ENCODE measurements at regions not wholly inside any gene's neighbourhood (a gene's known extent, or its start where the extent isn't known, plus 50 kb on each side); places are given as distances from the start of the nearest gene placed in this dataset.

DNA sequence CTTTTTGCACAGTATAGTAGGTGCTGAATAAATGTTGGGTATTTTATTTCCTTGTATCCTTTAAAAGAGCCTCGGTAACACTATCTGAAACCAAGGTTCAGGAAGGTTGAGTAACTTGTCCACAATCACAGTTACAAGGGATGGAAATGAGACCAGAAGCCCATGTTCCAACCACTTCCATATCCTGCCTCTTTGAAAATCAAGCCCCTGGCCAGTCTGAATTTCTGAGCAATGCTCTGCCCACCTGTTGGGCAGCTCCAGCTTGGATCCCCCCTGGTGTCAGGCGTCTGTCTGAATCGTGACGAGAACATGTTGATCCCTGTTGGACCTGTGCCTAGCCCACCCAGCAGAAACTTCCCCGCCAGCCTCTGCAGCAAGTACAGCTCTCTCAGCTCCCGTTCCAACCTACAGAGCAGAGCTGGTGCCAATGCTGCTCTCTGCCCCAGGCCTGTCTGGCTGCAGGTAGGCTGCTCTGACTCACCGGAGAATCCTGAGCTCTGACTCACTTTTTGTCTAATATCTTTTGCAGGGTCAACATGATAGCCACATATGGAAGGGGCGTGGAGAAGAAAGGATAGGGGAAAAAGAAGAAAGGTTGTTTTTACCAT is 595.5 kb downstream of the INHBA start:
- Mint-ChIP-seq H3K9me3 (peaks cover 4 to 10% of the 10 kb centered on the region in 2 donors), H3K27ac (no peak overlapping the region), H3K36me3 (no peaks in the 10 kb centered on the region), H3K4me3 (no peak overlapping the region), H3K4me1 (no peaks in the 10 kb centered on the region), H3K27me3 (ENCODE audit: low read depth in 2 of 2) (no peaks in the 10 kb centered on the region)
- WGBS (ENCODE audit: insufficient coverage) = 85% methylated on average over 8 of the region's 8 CpGs
- TF ChIP-seq, protein P1, sequence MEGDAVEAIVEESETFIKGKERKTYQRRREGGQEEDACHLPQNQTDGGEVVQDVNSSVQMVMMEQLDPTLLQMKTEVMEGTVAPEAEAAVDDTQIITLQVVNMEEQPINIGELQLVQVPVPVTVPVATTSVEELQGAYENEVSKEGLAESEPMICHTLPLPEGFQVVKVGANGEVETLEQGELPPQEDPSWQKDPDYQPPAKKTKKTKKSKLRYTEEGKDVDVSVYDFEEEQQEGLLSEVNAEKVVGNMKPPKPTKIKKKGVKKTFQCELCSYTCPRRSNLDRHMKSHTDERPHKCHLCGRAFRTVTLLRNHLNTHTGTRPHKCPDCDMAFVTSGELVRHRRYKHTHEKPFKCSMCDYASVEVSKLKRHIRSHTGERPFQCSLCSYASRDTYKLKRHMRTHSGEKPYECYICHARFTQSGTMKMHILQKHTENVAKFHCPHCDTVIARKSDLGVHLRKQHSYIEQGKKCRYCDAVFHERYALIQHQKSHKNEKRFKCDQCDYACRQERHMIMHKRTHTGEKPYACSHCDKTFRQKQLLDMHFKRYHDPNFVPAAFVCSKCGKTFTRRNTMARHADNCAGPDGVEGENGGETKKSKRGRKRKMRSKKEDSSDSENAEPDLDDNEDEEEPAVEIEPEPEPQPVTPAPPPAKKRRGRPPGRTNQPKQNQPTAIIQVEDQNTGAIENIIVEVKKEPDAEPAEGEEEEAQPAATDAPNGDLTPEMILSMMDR (IDR thresholded peaks at IDR 0.05) = no peak
- Histone ChIP-seq H3K9me3 (ENCODE audit: control insufficient read depth, insufficient read depth, low read length) (peaks cover 2% of the 10 kb centered on the region), H3K27me3 (ENCODE audit: control insufficient read depth, insufficient read depth, low read length) (no peaks in the 10 kb centered on the region), H3K36me3 (ENCODE audit: control insufficient read depth, insufficient read depth, low read length) (no peaks in the 10 kb centered on the region), H3K4me3 (ENCODE audit: low read length) (no peak overlapping the region), H3K4me1 (ENCODE audit: control insufficient read depth, insufficient read depth, low read length) (no peaks in the 10 kb centered on the region), H3K27ac (ENCODE audit: low read length) (no peak overlapping the region)
- no peak for ATAC-seq
- DNase-seq = no peak
- intact Hi-C loops (cut with micrococcal nuclease) = no loop called here

DNA sequence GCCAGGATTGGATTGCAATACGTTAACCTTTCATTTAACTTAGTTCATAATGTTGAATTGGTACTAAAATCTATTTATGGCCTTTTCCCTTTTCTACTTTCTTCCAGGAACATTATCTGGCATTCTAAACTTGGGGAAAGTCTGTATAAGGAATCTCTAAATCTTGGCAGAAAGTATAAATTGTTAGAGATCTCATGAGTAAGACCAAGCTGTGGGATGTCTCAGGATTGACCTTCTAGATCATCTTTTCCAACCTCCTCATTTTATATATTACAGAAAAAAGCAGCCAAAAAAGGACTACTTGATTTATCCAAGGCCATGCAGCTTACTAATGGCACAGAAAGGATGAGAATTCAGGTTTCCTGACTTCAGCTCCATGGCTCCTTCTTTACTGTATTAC is 598.3 kb downstream of the INHBA start:
- intact Hi-C loops (cut with micrococcal nuclease) = no loop called here
- no peak for DNase-seq
- no peak overlapping the region for H3K27ac ChIP-seq (ENCODE audit: low read length)
- Mint-ChIP-seq H3K27me3 (ENCODE audit: low read depth in 2 of 2) (no peaks in the 10 kb centered on the region), H3K36me3 (no peaks in the 10 kb centered on the region), H3K27ac (no peak overlapping the region), H3K4me3 (no peak overlapping the region), H3K9me3 (peaks cover 10 to 18% of the 10 kb centered on the region in 2 donors), H3K4me1 (no peaks in the 10 kb centered on the region)
- no peaks in the 10 kb centered on the region for H3K27me3 ChIP-seq (ENCODE audit: control insufficient read depth, insufficient read depth, low read length)
- H3K4me3 ChIP-seq (ENCODE audit: low read length) = no peak overlapping the region
- no peak for ATAC-seq
- no CpG with 5 or more reads among the region's 1 CpG for WGBS (ENCODE audit: insufficient coverage)
- H3K4me1 ChIP-seq (ENCODE audit: control insufficient read depth, insufficient read depth, low read length) = no peaks in the 10 kb centered on the region
- TF ChIP-seq, protein P1 (IDR thresholded peaks at IDR 0.05) = no peak
- no peaks in the 10 kb centered on the region for H3K36me3 ChIP-seq (ENCODE audit: control insufficient read depth, insufficient read depth, low read length)
- H3K9me3 ChIP-seq (ENCODE audit: control insufficient read depth, insufficient read depth, low read length) = peaks cover 2% of the 10 kb centered on the region

DNA sequence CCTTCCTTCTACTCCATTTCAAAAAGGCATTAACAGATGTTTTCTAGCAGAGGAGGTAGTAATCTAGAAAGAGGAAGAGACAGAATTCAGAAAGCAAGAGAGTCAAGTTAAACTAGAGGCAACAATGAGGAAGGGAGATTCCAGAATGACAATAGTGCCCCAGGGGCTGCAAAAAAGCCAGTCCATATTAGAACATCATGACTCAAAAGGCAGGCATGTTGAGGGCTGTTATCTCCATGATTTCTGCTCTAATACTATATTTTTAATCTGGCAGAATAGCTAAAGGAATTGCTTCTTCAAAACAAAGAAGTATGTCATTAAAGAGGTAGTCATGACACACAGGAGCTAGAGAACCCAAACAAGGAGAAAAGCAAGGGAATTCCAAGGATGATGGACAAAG is 599.6 kb downstream of the INHBA start:
- H3K27me3 Mint-ChIP-seq (ENCODE audit: low read depth in 2 of 2) = no peaks in the 10 kb centered on the region
- Histone ChIP-seq H3K9me3 (ENCODE audit: control insufficient read depth, insufficient read depth, low read length) (peaks cover 2% of the 10 kb centered on the region), H3K4me1 (ENCODE audit: control insufficient read depth, insufficient read depth, low read length) (no peaks in the 10 kb centered on the region), H3K27me3 (ENCODE audit: control insufficient read depth, insufficient read depth, low read length) (no peaks in the 10 kb centered on the region), H3K4me3 (ENCODE audit: low read length) (no peak overlapping the region), H3K27ac (ENCODE audit: low read length) (no peak overlapping the region), H3K36me3 (ENCODE audit: control insufficient read depth, insufficient read depth, low read length) (no peaks in the 10 kb centered on the region)
- H3K4me1 Mint-ChIP-seq = no peaks in the 10 kb centered on the region
- intact Hi-C loops (cut with micrococcal nuclease) = no loop called here
- no peak overlapping the region for H3K4me3 Mint-ChIP-seq
- no peak for ATAC-seq
- peaks cover 16 to 20% of the 10 kb centered on the region in 2 donors for H3K9me3 Mint-ChIP-seq
- DNase-seq = no peak
- H3K27ac Mint-ChIP-seq = no peak overlapping the region
- H3K36me3 Mint-ChIP-seq = no peaks in the 10 kb centered on the region
- TF ChIP-seq, protein P1 (IDR thresholded peaks at IDR 0.05) = no peak

DNA sequence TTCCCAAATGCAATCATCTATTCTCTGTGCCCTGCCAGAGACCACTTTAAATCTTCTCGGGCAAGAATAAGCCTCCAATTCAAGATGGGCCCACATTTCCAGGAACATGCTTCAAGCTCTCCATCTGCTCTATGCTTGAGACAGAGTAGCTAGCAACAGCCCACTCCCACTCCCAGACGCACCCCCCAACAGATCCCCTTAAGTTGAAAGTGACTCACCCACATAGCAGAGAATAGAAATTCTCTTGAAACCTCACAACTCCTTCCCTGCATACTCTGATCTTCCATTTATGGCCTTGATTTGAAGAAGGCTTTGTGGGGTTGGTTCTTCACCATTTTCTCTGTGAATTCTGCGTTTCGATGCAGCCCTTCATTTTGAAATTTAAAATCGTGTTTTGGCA is 604.0 kb downstream of the INHBA start:
- 72% methylated on average over 5 of the region's 5 CpGs for WGBS (ENCODE audit: insufficient coverage)
- H3K4me1 Mint-ChIP-seq = no peaks in the 10 kb centered on the region
- Histone ChIP-seq H3K4me1 (ENCODE audit: control insufficient read depth, insufficient read depth, low read length) (no peaks in the 10 kb centered on the region), H3K9me3 (ENCODE audit: control insufficient read depth, insufficient read depth, low read length) (peaks cover 1% of the 10 kb centered on the region), H3K27ac (ENCODE audit: low read length) (no peak overlapping the region), H3K36me3 (ENCODE audit: control insufficient read depth, insufficient read depth, low read length) (no peaks in the 10 kb centered on the region), H3K27me3 (ENCODE audit: control insufficient read depth, insufficient read depth, low read length) (no peaks in the 10 kb centered on the region), H3K4me3 (ENCODE audit: low read length) (no peak overlapping the region)
- H3K27ac Mint-ChIP-seq = no peak overlapping the region
- no peaks in the 10 kb centered on the region for H3K27me3 Mint-ChIP-seq (ENCODE audit: low read depth in 2 of 2)
- TF ChIP-seq, protein P1 (IDR thresholded peaks at IDR 0.05) = no peak
- no peaks in the 10 kb centered on the region for H3K36me3 Mint-ChIP-seq
- no peak for ATAC-seq
- peaks cover 14 to 15% of the 10 kb centered on the region in 2 donors for H3K9me3 Mint-ChIP-seq
- no peak overlapping the region for H3K4me3 Mint-ChIP-seq
- no peak for DNase-seq
- intact Hi-C loops (cut with micrococcal nuclease) = no loop called here

All from natural killer cell (primary cell).